Liver (tissue), 8 donors: ENCODE measurements at regions not wholly inside any gene's neighbourhood (a gene's known extent, or its start where the extent isn't known, plus 50 kb on each side); places are given as distances from the start of the nearest gene placed in this dataset.

Experiments
- DNase-seq: peaks from one replicate; pipeline ENCODE4 v3.0.0-alpha.2; 2017; ENCODE audit warnings: low spot score
- H3K27ac ChIP-seq, 2 donors: one replicate each; pipeline ENCODE4 v1.7.0; 2013; ENCODE audit warnings: inconsistent platforms in 2 of 2, low read length in 2 of 2, control low read depth in 1 of 2, low read depth in 1 of 2, mild to moderate bottlenecking in 1 of 2
- H3K27me3 ChIP-seq, 4 donors: one replicate each; pipeline versions ENCODE4 v1.6.1 to v1.7.0; 2013; ENCODE audit warnings: low read length in 3 of 4, inconsistent platforms in 1 of 4, mild to moderate bottlenecking in 1 of 4, moderate library complexity in 1 of 4; ENCODE audit not compliant: control insufficient read depth in 4 of 4, insufficient read depth in 4 of 4
- H3K36me3 ChIP-seq, 4 donors: one replicate each; pipeline versions ENCODE4 v1.6.1 to v1.7.0; 2013; ENCODE audit warnings: low read length in 3 of 4, mild to moderate bottlenecking in 3 of 4, low read depth in 1 of 4, moderate library complexity in 1 of 4; ENCODE audit not compliant: control insufficient read depth in 4 of 4, insufficient read depth in 3 of 4
- H3K4me1 ChIP-seq, 4 donors: one replicate each; pipeline versions ENCODE4 v1.6.1 to v1.7.0; 2013; ENCODE audit warnings: low read length in 3 of 4, mild to moderate bottlenecking in 3 of 4, moderate library complexity in 1 of 4; ENCODE audit not compliant: control insufficient read depth in 4 of 4, insufficient read depth in 4 of 4
- H3K4me3 ChIP-seq, 3 donors: one replicate each; pipeline versions ENCODE4 v1.6.1 to v1.7.0; 2013; ENCODE audit warnings: low read length in 3 of 3, control low read depth in 1 of 3, low read depth in 1 of 3, mild to moderate bottlenecking in 1 of 3
- H3K9ac ChIP-seq, 2 donors: one replicate each; pipeline ENCODE4 v1.7.0; 2013; ENCODE audit warnings: low read length in 2 of 2, mild to moderate bottlenecking in 2 of 2, moderate library complexity in 2 of 2, control low read depth in 1 of 2, low read depth in 1 of 2
- H3K9me3 ChIP-seq, 4 donors: one replicate each; pipeline versions ENCODE4 v1.6.1 to v1.7.0; 2013; ENCODE audit warnings: low read length in 3 of 4; ENCODE audit not compliant: control insufficient read depth in 4 of 4
- EGR1 ChIP-seq, 2 donors: IDR thresholded peaks; 2 replicates each; pipeline ENCODE4 v1.6.1; 2016 to 2018; ENCODE audit warnings: antibody characterized with exemption in 2 of 2, low read depth in 2 of 2
- FOXA1 ChIP-seq: IDR thresholded peaks from 2 replicates; pipeline ENCODE4 v1.6.1; 2016; ENCODE audit warnings: antibody characterized with exemption
- FOXA2 ChIP-seq: IDR thresholded peaks from 2 replicates; pipeline ENCODE4 v1.6.1; 2016; ENCODE audit warnings: antibody characterized with exemption
- GABPA ChIP-seq, 2 donors: IDR thresholded peaks in 1 of 2; conservative IDR thresholded peaks in 1 of 2; 2 replicates each; pipeline ENCODE4 v1.6.1; 2016; ENCODE audit warnings: antibody characterized with exemption in 2 of 2, mild to moderate bottlenecking in 1 of 2, moderate library complexity in 1 of 2
- HNF4A ChIP-seq, 2 donors: conservative IDR thresholded peaks; 2 replicates each; pipeline ENCODE4 v1.6.1; 2016; ENCODE audit warnings: antibody characterized with exemption in 2 of 2, mild to moderate bottlenecking in 2 of 2
- HNF4G ChIP-seq: IDR thresholded peaks from 2 replicates; pipeline ENCODE4 v1.6.1; 2016; ENCODE audit warnings: antibody characterized with exemption
- JUND ChIP-seq, 2 donors: IDR thresholded peaks; 2 replicates each; pipeline ENCODE4 v1.6.1; 2016; ENCODE audit warnings: antibody characterized with exemption in 2 of 2
- MAX ChIP-seq: IDR thresholded peaks from 2 replicates; pipeline ENCODE4 v1.6.1; 2016; ENCODE audit warnings: antibody characterized with exemption
- NR2F2 ChIP-seq: IDR thresholded peaks from 2 replicates; pipeline ENCODE4 v1.6.1; 2016; ENCODE audit warnings: antibody characterized with exemption
- RAD21 ChIP-seq, 2 donors: IDR thresholded peaks; 2 replicates each; pipeline ENCODE4 v1.6.1; 2016; ENCODE audit warnings: antibody characterized with exemption in 2 of 2, mild to moderate bottlenecking in 2 of 2
- REST ChIP-seq: IDR thresholded peaks from 2 replicates; pipeline ENCODE4 v1.6.1; 2016; ENCODE audit warnings: antibody characterized with exemption, mild to moderate bottlenecking
- RXRA ChIP-seq, 2 donors: IDR thresholded peaks; 2 replicates each; pipeline ENCODE4 v1.6.1; 2017 to 2018; ENCODE audit warnings: antibody characterized with exemption in 2 of 2, mild to moderate bottlenecking in 1 of 2
- SP1 ChIP-seq: IDR thresholded peaks from 2 replicates; pipeline ENCODE4 v1.6.1; 2018; ENCODE audit warnings: antibody characterized with exemption, mild to moderate bottlenecking
- TAF1 ChIP-seq: conservative IDR thresholded peaks from 2 replicates; pipeline ENCODE4 v1.6.1; 2016; ENCODE audit warnings: antibody characterized with exemption, mild to moderate bottlenecking
- YY1 ChIP-seq: IDR thresholded peaks from 2 replicates; pipeline ENCODE4 v1.6.1; 2016; ENCODE audit warnings: antibody characterized with exemption, mild to moderate bottlenecking
- ZBTB33 ChIP-seq: IDR thresholded peaks from 2 replicates; pipeline ENCODE4 v1.6.1; 2016; ENCODE audit warnings: antibody characterized with exemption
- WGBS: extraction: QIAGEN DNeasy Blood & Tissue Kit; methylation state at CpG from one replicate; pipeline ENCODE4 v1.1.7; 2013; 5-methylcytosine and 5-hydroxymethylcytosine counted together
- TF ChIP-seq, protein P1 (sequence below): IDR thresholded peaks from 2 replicates; pipeline ENCODE4 v1.6.1; 2016; ENCODE audit warnings: antibody characterized with exemption
- TF ChIP-seq, protein P2 (sequence below): fragments of 150-350 bp; IDR thresholded peaks from 2 replicates; pipeline ENCODE4 v1.5.1; 2017; ENCODE audit warnings: improper control_type of control experiment, low read depth, low read length; ENCODE audit not compliant: missing input control
- donor health status: healthy.
- donor health status: healthy.
- donor health status: healthy.
- donor health status: healthy.
- donor health status: healthy.

DNA sequence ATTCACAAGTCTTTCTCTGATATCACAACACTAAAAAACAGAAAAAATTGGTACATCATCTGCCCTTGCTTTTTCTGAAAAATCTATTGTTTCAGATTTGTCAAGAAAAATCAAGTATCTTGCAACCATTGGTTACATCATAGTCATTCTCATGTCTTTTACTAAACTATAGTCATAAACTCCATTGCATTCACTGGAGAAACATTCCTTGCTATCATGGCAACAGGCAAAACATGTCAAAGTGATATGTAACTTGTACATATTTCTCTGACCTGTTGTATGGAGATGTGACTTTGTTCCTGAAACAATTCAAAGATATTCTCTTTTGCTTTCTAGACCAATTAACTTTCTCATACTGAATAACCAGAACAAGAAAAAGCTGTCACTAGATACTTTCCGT, 121.9 kb upstream of the ANK2 start:
- H3K4me3 ChIP-seq: no peak overlapping the region
- H3K4me1 ChIP-seq: no peaks in the 10 kb centered on the region
- H3K36me3 ChIP-seq: no peaks in the 10 kb centered on the region
- H3K27me3 ChIP-seq: no peaks in the 10 kb centered on the region
- DNase-seq: no peak
- WGBS: 84% methylated on average over 1 of the region's 1 CpG
- H3K9ac ChIP-seq: no peak overlapping the region
- TF ChIP-seq RXRA (IDR thresholded peaks at IDR 0.05): no peak
- TF ChIP-seq HNF4G: no peak
- no peak for TF ChIP-seq MAX
- no peak for TF ChIP-seq REST
- no peak for TF ChIP-seq EGR1 (IDR thresholded peaks at IDR 0.05; ENCODE audit: low read depth in 2 of 2)
- TF ChIP-seq RAD21 (IDR thresholded peaks at IDR 0.05): no peak
- no peak for TF ChIP-seq FOXA2
- TF ChIP-seq FOXA1: no peak
- TF ChIP-seq JUND (IDR thresholded peaks at IDR 0.05): no peak
- TF ChIP-seq HNF4A (conservative IDR thresholded peaks at IDR 0.05): no peak
- TF ChIP-seq TAF1: no peak
- no peak for TF ChIP-seq SP1
- TF ChIP-seq, protein P1, sequence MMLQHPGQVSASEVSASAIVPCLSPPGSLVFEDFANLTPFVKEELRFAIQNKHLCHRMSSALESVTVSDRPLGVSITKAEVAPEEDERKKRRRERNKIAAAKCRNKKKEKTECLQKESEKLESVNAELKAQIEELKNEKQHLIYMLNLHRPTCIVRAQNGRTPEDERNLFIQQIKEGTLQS: no peak
- TF ChIP-seq, protein P2, sequence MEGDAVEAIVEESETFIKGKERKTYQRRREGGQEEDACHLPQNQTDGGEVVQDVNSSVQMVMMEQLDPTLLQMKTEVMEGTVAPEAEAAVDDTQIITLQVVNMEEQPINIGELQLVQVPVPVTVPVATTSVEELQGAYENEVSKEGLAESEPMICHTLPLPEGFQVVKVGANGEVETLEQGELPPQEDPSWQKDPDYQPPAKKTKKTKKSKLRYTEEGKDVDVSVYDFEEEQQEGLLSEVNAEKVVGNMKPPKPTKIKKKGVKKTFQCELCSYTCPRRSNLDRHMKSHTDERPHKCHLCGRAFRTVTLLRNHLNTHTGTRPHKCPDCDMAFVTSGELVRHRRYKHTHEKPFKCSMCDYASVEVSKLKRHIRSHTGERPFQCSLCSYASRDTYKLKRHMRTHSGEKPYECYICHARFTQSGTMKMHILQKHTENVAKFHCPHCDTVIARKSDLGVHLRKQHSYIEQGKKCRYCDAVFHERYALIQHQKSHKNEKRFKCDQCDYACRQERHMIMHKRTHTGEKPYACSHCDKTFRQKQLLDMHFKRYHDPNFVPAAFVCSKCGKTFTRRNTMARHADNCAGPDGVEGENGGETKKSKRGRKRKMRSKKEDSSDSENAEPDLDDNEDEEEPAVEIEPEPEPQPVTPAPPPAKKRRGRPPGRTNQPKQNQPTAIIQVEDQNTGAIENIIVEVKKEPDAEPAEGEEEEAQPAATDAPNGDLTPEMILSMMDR: no peak
- no peak for TF ChIP-seq ZBTB33
- no peak for TF ChIP-seq YY1
- no peak for TF ChIP-seq GABPA (IDR thresholded peaks at IDR 0.05 in 1 of 2, conservative IDR thresholded peaks at IDR 0.05 in 1 of 2)
- TF ChIP-seq NR2F2: no peak
- H3K27ac ChIP-seq: no peak overlapping the region
- no peaks in the 10 kb centered on the region for H3K9me3 ChIP-seq
